ENCODE measurements at regions not wholly inside any gene's neighbourhood (a gene's known extent, or its start where the extent isn't known, plus 50 kb on each side); places are given as distances from the start of the nearest gene placed in this dataset.

GRCh38 chr3:182366746-182367145 lies 426.6 kb upstream of the ATP11B start:
- no peak for TF ChIP-seq CTCF (IDR thresholded peaks at IDR 0.05; ENCODE audit: insufficient read depth, low read length)
- DNase-seq (ENCODE audit: low read depth) = no peak

GRCh38 chr3:182369861-182370260 lies 423.4 kb upstream of the ATP11B start:
- DNase-seq (ENCODE audit: low read depth) = no peak
- no peak overlapping the region for H3K4me3 ChIP-seq (ENCODE audit: low read depth, low read length)
- TF ChIP-seq CTCF (IDR thresholded peaks at IDR 0.05; ENCODE audit: insufficient read depth, low read length) = no peak

More at GRCh38 chr3:182366746-182367145, 426.6 kb upstream of the ATP11B start:
- H3K4me3 ChIP-seq (ENCODE audit: low read depth, low read length) = no peak overlapping the region

- DNase-seq (ENCODE audit: low read depth) = no peak
- TF ChIP-seq CTCF (IDR thresholded peaks at IDR 0.05; ENCODE audit: insufficient read depth, low read length) = no peak
- no peak overlapping the region for H3K4me3 ChIP-seq (ENCODE audit: low read depth, low read length)
Measured at GRCh38 chr3:182370949-182371348, 422.4 kb upstream of the ATP11B start.

GRCh38 chr3:182375916-182376315 lies 417.4 kb upstream of the ATP11B start:
- no peak for TF ChIP-seq CTCF (IDR thresholded peaks at IDR 0.05; ENCODE audit: insufficient read depth, low read length)
- DNase-seq (ENCODE audit: low read depth) = no peak
- no peak overlapping the region for H3K4me3 ChIP-seq (ENCODE audit: low read depth, low read length)

GRCh38 chr3:182382112-182382857 lies 411.0 kb upstream of the ATP11B start:
- TF ChIP-seq CTCF (IDR thresholded peaks at IDR 0.05; ENCODE audit: insufficient read depth, low read length) = no peak
- DNase-seq (ENCODE audit: low read depth) = no peak
- H3K4me3 ChIP-seq (ENCODE audit: low read depth, low read length) = no peak overlapping the region

- no peak overlapping the region for H3K4me3 ChIP-seq (ENCODE audit: low read depth, low read length)
- no peak for TF ChIP-seq CTCF (IDR thresholded peaks at IDR 0.05; ENCODE audit: insufficient read depth, low read length)
- no peak for DNase-seq (ENCODE audit: low read depth)
Measured at GRCh38 chr3:182384221-182384620, 409.1 kb upstream of the ATP11B start.

- no peak overlapping the region for H3K4me3 ChIP-seq (ENCODE audit: low read depth, low read length)
- DNase-seq (ENCODE audit: low read depth) = no peak
- no peak for TF ChIP-seq CTCF (IDR thresholded peaks at IDR 0.05; ENCODE audit: insufficient read depth, low read length)
Measured at GRCh38 chr3:182385356-182385755, 407.9 kb upstream of the ATP11B start.

Measured in fibroblast of the aortic adventitia (primary cell).